Small intestine (tissue), 7 donors: ENCODE measurements at regions not wholly inside any gene's neighbourhood (a gene's known extent, or its start where the extent isn't known, plus 50 kb on each side); places are given as distances from the start of the nearest gene placed in this dataset.

Experiments used
- DNase-seq, 2 donors: peaks; one replicate each; pipeline versions ENCODE4 v3.0.0 to v3.0.0-alpha.2; 2013
- FAIRE-seq: peaks from 2 replicates; lab custom pipeline; 2012; peaks lifted over from hg19 to GRCh38; lab: Jason Lieb, UNC
- H3K27ac ChIP-seq, 3 donors: one replicate each; pipeline ENCODE4 v1.5.1; 2013; ENCODE audit warnings: low read length in 2 of 3, mild to moderate bottlenecking in 2 of 3, control low read depth in 1 of 3, inconsistent platforms in 1 of 3, low read depth in 1 of 3, moderate library complexity in 1 of 3
- H3K27me3 ChIP-seq, 3 donors: one replicate each; pipeline ENCODE4 v1.6.1; 2013; ENCODE audit warnings: low read length in 3 of 3, inconsistent platforms in 1 of 3; ENCODE audit not compliant: control insufficient read depth in 3 of 3, insufficient read depth in 3 of 3
- H3K36me3 ChIP-seq, 3 donors: one replicate each; pipeline ENCODE4 v1.6.1; 2013; ENCODE audit warnings: low read length in 3 of 3, inconsistent platforms in 1 of 3, low read depth in 1 of 3, mild to moderate bottlenecking in 1 of 3, moderate library complexity in 1 of 3; ENCODE audit not compliant: control insufficient read depth in 3 of 3, insufficient read depth in 2 of 3
- H3K4me1 ChIP-seq, 3 donors: one replicate each; pipeline ENCODE4 v1.6.1; 2013; ENCODE audit warnings: low read length in 2 of 3, inconsistent platforms in 1 of 3, low read depth in 1 of 3, mild to moderate bottlenecking in 1 of 3, moderate library complexity in 1 of 3; ENCODE audit not compliant: control insufficient read depth in 3 of 3, insufficient read depth in 2 of 3
- H3K4me3 ChIP-seq, 3 donors: one replicate each; pipeline ENCODE4 v1.5.1; 2013; ENCODE audit warnings: low read length in 3 of 3, control low read depth in 1 of 3, inconsistent platforms in 1 of 3, low read depth in 1 of 3, mild to moderate bottlenecking in 1 of 3, moderate library complexity in 1 of 3
- H3K9me3 ChIP-seq, 2 donors: one replicate each; pipeline ENCODE4 v1.6.1; 2013; ENCODE audit warnings: low read depth in 1 of 2, low read length in 1 of 2; ENCODE audit not compliant: control insufficient read depth in 2 of 2, insufficient read depth in 1 of 2
- WGBS, 3 donors: extraction: QIAGEN DNeasy Blood & Tissue Kit; methylation state at CpG; one replicate each; pipeline ENCODE4 v1.1.7; 2013; 5-methylcytosine and 5-hydroxymethylcytosine counted together
- donor health status: healthy with polysubstance abuse.
- donor health status: control.
- donor health status: control.
- donor health status: Bipolar disorder and iron deficiency.
- donor health status: healthy.

DNA sequence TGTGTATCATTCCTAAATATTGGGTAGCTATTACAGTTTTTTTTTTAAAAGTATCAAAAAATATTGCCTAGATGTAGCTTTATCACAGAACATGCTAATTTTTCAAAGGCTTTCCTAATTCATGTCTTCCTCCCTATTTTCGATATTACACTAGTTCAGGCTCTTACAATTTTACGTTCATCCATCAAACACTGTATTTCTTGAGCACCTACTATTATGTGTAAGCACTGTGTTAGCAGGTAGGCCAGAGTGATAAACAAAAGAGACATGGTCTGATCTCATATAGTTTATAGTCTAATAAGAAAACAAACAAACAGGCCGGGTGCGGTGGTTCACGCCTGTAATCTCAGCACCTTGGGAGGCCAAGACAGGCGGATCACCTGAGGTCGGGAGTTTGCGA, 69.5 kb downstream of the FAM217A start:
- FAIRE-seq = no peak

DNA sequence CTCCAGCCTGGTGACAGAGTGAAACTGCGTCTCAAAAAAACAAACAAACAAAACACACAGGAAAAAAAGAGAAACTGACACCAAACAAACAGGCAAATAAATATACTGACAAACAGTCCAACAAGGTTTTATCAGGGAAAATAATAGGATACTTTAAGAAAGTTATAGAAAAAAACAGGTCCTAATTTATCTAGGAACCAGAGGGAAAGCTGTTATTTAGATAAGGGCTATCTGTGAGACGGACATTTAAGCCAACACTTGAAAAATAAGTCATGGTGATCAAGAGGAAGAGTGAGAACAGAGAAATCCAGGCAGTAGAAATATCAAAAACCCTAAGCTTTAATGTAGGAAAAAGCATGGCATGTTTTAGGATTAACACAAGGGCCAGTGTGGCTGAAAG, 68.9 kb downstream of the FAM217A start:
- Histone ChIP-seq H3K36me3 (peaks cover 0 to 7% (median 0%) of the 10 kb centered on the region in 3 donors), H3K4me3 (no peak overlapping the region), H3K27ac (no peak overlapping the region), H3K9me3 (no peaks in the 10 kb centered on the region), H3K4me1 (peaks cover 0 to 11% (median 2%) of the 10 kb centered on the region in 3 donors), H3K27me3 (no peaks in the 10 kb centered on the region)
- no peak for DNase-seq
- WGBS, 3 donors = 63 to 81% (median 66%) methylated on average over 2 of the region's 2 CpGs
- FAIRE-seq = no peak

More for the DNA sequence above, 69.5 kb downstream of the FAM217A start:
- Histone ChIP-seq H3K36me3 (peaks cover 0 to 7% (median 0%) of the 10 kb centered on the region in 3 donors), H3K9me3 (no peaks in the 10 kb centered on the region), H3K27ac (no peak overlapping the region), H3K4me1 (peaks cover 0 to 11% (median 2%) of the 10 kb centered on the region in 3 donors), H3K4me3 (no peak overlapping the region), H3K27me3 (no peaks in the 10 kb centered on the region)
- no peak for DNase-seq
- 88 to 91% (median 89%) methylated on average over 8 of the region's 8 CpGs for WGBS, 3 donors

DNA sequence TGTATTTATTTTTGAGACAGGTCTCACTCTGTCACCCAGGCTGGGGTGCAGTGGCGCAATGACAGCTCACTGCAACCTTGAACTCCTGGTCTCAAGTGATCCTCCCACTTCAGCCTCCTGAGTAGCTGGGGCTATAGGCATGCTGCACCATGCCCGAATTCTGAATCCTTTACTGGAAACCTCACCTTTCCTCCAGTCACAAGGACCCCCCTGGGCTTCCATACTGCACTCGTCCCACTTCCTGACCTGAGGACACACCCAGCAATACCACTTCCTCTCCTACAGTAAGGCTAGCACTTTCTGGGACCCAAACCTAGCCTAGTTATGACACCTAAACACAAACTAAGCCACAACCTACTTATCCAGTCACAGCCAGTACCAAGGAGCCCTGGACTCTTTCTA, 68.2 kb downstream of the FAM217A start:
- Histone ChIP-seq H3K36me3 (peaks cover 0 to 7% (median 0%) of the 10 kb centered on the region in 3 donors), H3K4me3 (no peak overlapping the region), H3K27ac (no peak overlapping the region), H3K9me3 (no peaks in the 10 kb centered on the region), H3K27me3 (no peaks in the 10 kb centered on the region), H3K4me1 (peaks cover 0 to 11% (median 2%) of the 10 kb centered on the region in 3 donors)
- 64 to 73% (median 69%) methylated on average over 3 of the region's 3 CpGs for WGBS, 3 donors
- no peak for FAIRE-seq
- peak in 1 of 2 donors; percentile 23 for DNase-seq

DNA sequence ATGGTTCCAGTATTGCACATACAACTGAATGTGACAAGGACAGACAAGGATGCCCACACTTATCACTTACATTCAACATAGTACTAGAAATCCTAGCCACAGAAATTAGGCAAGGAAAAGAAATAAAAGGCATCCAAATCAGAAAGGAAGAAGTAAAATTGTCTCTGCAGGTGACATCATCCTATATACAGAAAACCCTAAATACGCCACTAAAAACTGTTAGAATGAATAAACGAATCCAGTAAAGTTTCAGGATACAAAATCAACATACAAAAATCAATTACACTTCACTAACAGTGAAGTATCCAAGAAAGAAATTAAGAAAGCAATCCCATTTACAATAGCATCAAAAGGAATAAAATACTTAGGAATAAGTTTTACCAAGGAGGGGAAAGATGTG, 66.1 kb downstream of the FAM217A start:
- 70 to 92% (median 72%) methylated on average over 2 of the region's 2 CpGs for WGBS, 3 donors

DNA sequence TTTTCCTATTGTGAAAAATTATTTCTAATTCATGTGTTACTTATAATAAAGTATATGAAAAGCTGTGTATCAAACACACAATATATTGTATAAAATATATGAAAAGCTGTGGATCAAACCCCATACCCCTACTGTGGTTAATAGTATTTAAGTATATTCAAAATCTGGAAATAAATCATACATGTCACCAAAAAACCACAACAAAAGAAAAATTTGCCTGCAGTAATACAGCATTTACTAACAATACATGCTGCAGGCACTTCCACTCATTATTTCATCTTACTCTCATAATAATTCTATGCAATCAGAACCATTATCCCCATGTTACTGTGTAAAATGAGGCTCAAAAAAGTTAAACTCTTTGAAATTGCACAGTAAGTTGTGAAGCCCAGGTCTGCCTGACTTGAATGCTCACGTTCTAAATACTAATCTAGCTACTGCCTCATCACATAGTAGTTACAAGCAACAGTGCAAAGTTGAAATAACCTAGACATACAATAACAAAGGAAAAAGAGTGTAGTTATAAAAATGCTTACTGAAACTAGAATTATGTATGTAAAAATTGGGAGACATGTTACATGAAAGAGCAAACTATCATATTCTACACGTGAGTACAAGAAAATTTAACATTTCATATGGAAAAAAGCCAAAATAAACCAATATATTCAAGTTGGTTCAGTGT, 61.7 kb downstream of the FAM217A start:
- 3 to 8% (median 4%) methylated on average over 2 of the region's 2 CpGs for WGBS, 3 donors
- Histone ChIP-seq H3K9me3 (no peaks in the 10 kb centered on the region), H3K36me3 (peaks cover 0 to 3% (median 0%) of the 10 kb centered on the region in 3 donors), H3K27me3 (no peaks in the 10 kb centered on the region), H3K4me3 (peak overlapping the region; percentile 51 to 82 (median 77)), H3K4me1 (peaks cover 4 to 15% (median 6%) of the 10 kb centered on the region in 3 donors), H3K27ac (peak overlapping the region; percentile 53 to 97 (median 54))
- DNase-seq (peak; percentile 15 to 49), FAIRE-seq (no peak)

More for the DNA sequence above, 66.1 kb downstream of the FAM217A start:
- no peak overlapping the region for H3K27ac ChIP-seq
- DNase-seq (no peak), FAIRE-seq (no peak)
- H3K36me3 ChIP-seq = peaks cover 0 to 7% (median 0%) of the 10 kb centered on the region in 3 donors
- H3K4me3 ChIP-seq = no peak overlapping the region
- H3K4me1 ChIP-seq = peaks cover 0 to 15% (median 4%) of the 10 kb centered on the region in 3 donors
- no peaks in the 10 kb centered on the region for H3K9me3 ChIP-seq
- no peaks in the 10 kb centered on the region for H3K27me3 ChIP-seq

DNA sequence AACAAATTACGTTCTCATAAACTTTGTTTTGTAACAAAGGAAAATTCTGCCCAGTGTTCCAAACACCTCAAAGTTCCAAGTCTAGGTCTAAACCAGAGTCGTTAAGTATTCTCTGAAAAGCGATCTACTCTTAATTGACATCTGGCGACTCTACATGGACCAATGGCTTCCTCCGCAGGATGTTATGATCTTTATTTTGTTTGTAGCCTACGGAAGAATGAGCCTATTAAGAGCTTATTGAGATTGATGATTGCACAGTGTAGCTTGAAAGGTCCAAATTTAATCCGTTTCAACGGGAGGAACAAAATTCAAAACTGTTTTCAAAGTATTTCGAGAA, 61.1 kb downstream of the FAM217A start:
- H3K27me3 ChIP-seq = no peaks in the 10 kb centered on the region
- WGBS, 3 donors = 0 to 1% (median 0%) methylated on average over 9 of the region's 9 CpGs
- peaks cover 0 to 3% (median 0%) of the 10 kb centered on the region in 3 donors for H3K36me3 ChIP-seq
- H3K9me3 ChIP-seq = no peaks in the 10 kb centered on the region
- DNase-seq = peak in 1 of 2 donors; percentile 58
- FAIRE-seq = no peak
- peaks cover 6 to 15% (median 7%) of the 10 kb centered on the region in 3 donors for H3K4me1 ChIP-seq
- peak overlapping the region; percentile 51 to 82 (median 77) for H3K4me3 ChIP-seq
- peak overlapping the region; percentile 97 to 99 (median 99) for H3K27ac ChIP-seq

DNA sequence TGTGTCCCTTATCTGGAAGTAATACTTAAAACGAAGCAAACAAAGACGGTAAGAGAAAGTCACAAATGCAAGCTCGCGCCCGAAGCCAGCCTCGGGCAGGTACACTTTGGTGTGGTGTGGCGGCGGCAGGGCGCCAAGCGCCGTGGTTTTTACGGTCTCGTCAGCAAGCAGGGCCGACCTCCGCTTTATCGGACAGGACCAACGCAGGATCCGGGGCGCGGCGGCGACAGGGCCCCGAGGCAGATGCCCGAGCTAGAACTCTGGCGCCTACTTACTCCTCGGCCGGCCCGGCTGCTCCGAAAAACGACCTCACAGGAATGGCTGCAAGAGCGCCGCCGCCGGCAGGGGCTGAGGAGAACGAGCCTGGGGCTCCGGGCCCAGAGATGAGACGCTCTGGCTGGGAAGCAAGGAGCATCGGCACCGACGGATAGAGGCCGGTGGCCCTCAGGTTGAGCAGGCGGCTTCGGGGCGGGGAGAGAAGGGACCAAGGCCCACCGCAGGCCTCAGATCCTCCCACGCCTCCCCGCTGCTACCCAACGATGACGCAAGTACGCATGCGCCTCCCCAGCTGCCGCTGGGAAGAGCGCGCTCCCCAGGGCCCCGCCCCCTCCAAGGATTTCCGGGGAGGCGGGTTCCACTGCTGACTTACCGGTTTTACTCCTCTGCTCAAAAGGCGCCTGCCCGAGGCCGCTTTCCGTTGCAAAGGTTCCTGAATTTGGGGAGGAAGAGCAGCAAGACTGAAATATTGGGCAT, 60.6 kb downstream of the FAM217A start:
- WGBS, 3 donors = 0 to 1% (median 0%) methylated on average over 61 to 62 of the region's 62 CpGs
- H3K36me3 ChIP-seq = peaks cover 0 to 3% (median 0%) of the 10 kb centered on the region in 3 donors
- no peaks in the 10 kb centered on the region for H3K27me3 ChIP-seq
- DNase-seq (peak; percentile 98 to 99), FAIRE-seq (no peak)
- peaks cover 6 to 18% (median 7%) of the 10 kb centered on the region in 3 donors for H3K4me1 ChIP-seq
- H3K9me3 ChIP-seq = no peaks in the 10 kb centered on the region
- H3K4me3 ChIP-seq = peak overlapping the region; percentile 51 to 82 (median 77)
- peak overlapping the region; percentile 97 to 99 (median 99) for H3K27ac ChIP-seq
